LNCaP clone FGC (cell line): ENCODE measurements at regions not wholly inside any gene's neighbourhood (a gene's known extent, or its start where the extent isn't known, plus 50 kb on each side); places are given as distances from the start of the nearest gene placed in this dataset.

Experiments
- DNase-seq: peaks from one replicate; pipeline ENCODE4 v3.0.0-alpha.2; 2011; ENCODE audit warnings: low read depth
- H3K4me3 ChIP-seq: 2 replicates; pipeline ENCODE4 v1.5.1; 2011; ENCODE audit warnings: mild to moderate bottlenecking, low read depth, low read length, control low read depth
- TF ChIP-seq, protein P1 (sequence below): IDR thresholded peaks from 2 replicates; pipeline ENCODE4 v1.5.1; 2012; ENCODE audit warnings: mild to moderate bottlenecking; ENCODE audit not compliant: control insufficient read depth, insufficient read depth; ENCODE audit errors: extremely low read depth

DNA sequence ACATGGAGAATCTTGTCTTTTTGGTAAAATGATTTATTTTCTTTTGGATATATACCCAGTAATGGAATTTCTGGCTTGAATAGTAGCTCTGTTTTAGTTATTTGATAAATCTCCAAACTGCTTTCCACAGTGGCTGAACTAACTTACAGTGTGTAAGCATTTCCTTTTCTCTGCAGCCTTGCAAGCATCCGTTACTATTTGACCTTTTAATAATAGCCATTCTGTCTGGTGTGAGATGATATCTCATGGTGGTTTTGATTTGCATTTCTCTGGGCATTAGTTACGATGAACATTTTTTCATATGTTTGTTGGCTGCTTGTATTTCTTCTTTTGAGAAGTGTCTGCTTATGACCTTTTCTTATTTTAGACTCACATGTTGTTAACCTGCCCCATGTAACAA lies 190.2 kb downstream of the GALR1 start:
- no peak for DNase-seq
- H3K4me3 ChIP-seq, result no peak overlapping the region
- TF ChIP-seq, protein P1, sequence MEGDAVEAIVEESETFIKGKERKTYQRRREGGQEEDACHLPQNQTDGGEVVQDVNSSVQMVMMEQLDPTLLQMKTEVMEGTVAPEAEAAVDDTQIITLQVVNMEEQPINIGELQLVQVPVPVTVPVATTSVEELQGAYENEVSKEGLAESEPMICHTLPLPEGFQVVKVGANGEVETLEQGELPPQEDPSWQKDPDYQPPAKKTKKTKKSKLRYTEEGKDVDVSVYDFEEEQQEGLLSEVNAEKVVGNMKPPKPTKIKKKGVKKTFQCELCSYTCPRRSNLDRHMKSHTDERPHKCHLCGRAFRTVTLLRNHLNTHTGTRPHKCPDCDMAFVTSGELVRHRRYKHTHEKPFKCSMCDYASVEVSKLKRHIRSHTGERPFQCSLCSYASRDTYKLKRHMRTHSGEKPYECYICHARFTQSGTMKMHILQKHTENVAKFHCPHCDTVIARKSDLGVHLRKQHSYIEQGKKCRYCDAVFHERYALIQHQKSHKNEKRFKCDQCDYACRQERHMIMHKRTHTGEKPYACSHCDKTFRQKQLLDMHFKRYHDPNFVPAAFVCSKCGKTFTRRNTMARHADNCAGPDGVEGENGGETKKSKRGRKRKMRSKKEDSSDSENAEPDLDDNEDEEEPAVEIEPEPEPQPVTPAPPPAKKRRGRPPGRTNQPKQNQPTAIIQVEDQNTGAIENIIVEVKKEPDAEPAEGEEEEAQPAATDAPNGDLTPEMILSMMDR, result no peak

DNA sequence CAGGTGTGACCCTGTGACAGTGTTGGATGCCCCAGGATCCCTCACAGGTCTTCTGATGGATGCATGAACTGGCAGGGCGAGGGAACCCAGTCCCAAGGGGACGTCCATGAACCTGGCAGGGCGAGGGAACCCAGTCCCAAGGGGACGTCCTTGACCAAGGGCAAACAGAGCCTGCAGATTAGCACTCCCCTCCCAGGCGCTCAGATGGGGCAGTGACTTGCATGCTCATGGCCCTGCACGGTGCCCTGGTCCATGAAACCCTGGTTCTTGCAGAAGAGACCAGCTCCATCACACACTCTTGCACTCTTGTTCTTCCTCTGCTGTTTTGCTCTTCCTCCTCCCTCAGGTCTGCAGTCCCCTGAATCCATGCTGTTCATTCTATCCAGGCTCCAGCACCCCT lies 192.7 kb downstream of the GALR1 start:
- no peak for DNase-seq
- H3K4me3 ChIP-seq, result no peak overlapping the region
- TF ChIP-seq, protein P1, result no peak

DNA sequence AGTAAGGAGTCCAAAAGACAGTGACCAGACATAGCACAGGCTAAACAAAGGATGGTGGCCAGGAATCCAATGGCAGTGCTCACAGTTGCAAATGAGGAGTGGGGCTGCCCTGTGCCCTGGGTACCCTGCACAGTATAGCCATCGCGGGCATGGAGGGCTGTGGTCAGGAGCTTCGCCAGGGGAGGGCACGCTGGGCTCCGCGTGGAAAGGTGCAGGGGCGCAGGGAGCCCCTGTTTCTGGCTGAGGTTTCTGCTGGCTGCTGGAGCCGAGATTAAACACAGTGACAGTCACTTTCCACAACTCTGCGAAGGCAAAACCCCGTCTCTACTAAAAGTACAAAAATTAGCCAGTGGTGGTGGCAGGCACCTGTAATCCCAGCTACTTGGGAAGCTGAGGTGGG lies 194.7 kb downstream of the GALR1 start:
- TF ChIP-seq, protein P1, result no peak
- DNase-seq, result no peak
- no peak overlapping the region for H3K4me3 ChIP-seq

DNA sequence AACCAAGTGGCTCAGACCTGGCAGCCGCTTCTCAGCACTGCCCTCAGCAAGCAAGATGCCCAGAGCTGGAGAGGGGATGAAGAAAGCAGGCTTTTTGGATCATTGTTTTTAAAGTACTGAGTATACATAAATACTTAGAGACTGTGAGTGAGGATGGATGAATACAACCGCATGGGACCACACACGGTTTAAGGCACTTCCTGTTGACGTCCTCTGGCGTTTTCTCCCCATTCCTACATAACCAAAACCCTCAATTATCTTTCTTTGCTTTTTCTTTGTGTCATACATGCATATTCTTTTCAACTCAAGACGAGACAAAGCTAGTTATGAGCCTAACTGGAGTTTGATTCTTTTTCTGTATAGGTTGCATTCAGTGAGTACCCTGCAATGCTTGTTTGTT lies 198.4 kb downstream of the GALR1 start:
- TF ChIP-seq, protein P1, result no peak
- no peak overlapping the region for H3K4me3 ChIP-seq
- no peak for DNase-seq

DNA sequence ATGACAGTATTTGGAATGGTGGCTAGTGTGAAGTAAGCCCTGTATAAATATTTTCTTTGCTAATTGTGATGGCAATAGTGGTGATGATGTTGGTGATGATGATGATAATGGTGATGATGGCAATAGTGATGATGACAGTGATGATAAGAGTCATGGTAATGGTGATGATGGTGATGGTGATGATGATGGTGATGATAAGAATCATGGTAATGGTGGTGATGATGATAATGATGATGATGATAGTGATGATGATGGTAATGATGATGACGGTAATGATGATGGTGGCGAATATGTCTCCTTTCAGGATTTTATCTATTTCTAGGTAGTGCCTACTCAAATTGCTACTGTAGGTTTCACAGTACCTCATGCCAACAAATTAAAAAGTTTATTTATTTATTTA lies 205.4 kb downstream of the GALR1 start:
- TF ChIP-seq, protein P1, result no peak
- H3K4me3 ChIP-seq, result no peak overlapping the region
- DNase-seq, result no peak

DNA sequence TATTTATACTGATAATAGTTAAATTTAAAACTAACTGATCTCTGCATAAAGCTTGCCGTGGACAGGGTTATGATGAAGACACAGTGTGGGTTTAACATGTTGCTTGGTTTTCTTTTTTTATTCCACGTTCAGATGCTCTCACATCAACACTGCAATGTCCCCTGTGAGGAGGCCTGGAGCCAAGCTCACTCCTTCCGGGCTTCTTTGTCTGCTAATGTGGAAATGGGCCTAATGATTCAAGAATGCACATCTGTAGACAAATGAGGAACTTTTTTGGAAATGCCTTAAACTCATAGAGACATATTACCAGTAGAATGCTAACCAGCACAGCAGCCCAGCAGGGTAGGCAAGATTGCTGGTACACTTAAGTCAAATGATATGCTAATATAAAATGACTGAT lies 208.0 kb downstream of the GALR1 start:
- DNase-seq, result no peak
- TF ChIP-seq, protein P1, result no peak
- H3K4me3 ChIP-seq, result no peak overlapping the region

DNA sequence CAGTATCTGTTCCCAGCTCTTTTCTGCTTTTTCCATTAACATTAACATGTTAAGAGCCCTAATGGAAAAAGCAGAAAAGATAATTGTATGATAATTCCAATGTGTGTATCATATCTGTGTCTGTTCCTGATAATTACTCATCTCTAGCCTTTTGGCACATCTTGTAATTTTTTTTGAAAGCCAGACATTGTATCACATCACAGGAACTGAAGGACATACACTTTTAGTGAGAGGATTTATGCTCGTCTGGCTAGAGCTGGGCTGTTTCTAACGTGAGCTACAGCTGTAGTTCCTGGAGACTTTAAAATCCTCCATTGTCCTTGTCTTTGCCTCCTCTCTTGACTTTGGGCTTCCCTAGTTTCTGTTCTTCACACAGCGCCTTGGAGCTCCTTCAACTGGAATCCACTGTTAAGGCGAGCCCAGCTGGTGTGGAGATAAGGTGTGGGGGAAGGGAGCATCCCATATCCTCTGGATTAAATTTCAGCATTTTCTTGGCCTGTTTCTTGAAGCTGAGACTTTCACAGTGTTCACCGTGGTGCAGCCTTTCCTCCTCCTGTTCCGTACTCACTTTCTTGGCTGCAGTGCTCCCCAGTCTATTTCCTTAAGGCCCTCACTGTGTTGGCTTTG lies 211.5 kb downstream of the GALR1 start:
- no peak for DNase-seq
- TF ChIP-seq, protein P1, result no peak
- H3K4me3 ChIP-seq, result no peak overlapping the region
